Lower leg skin (tissue), 4 donors: ENCODE measurements at regions not wholly inside any gene's neighbourhood (a gene's known extent, or its start where the extent isn't known, plus 50 kb on each side); places are given as distances from the start of the nearest gene placed in this dataset.

ENCODE experiments used
- DNase-seq, 2 donors: peaks; one replicate each; pipeline ENCODE4 v3.0.0-alpha.2; 2019; ENCODE audit warnings: low spot score in 2 of 2
- H3K4me3 ChIP-seq: fragments of 200-600 bp; sonication (generic); 2 replicates; pipeline ENCODE4 v1.5.1; 2017; ENCODE audit warnings: mild to moderate bottlenecking, low read depth; ENCODE audit not compliant: poor library complexity, severe bottlenecking
- CTCF ChIP-seq, 3 donors: fragments of 450-650 bp; IDR thresholded peaks; one replicate each; pipeline ENCODE4 v1.5.1; 2016; ENCODE audit warnings: antibody characterized with exemption in 3 of 3, mild to moderate bottlenecking in 3 of 3, moderate library complexity in 2 of 3
- POLR2A ChIP-seq, 2 donors: fragments of 450-650 bp; IDR thresholded peaks; one replicate each; pipeline ENCODE4 v1.6.1; 2016 to 2017; ENCODE audit warnings: antibody characterized with exemption in 2 of 2, mild to moderate bottlenecking in 1 of 2, moderate library complexity in 1 of 2
- WGBS, 2 donors: methylation state at CpG; one replicate each; pipeline ENCODE4 v1.1.5; 2018; 5-methylcytosine and 5-hydroxymethylcytosine counted together
- intact Hi-C: fragments of 100-400 bp; cut with DNase I; formaldehyde crosslinking; loops from one replicate; pipeline ENCODE4 v1.15.0; 2023; ENCODE audit warnings: low total_unique reads

GRCh38 chr5:167573370-167574127 is 717.9 kb upstream of the WWC1 start:
- whole genome bisulfite sequencing, 2 donors, result 1 to 3% methylated on average over 23 of the region's 23 CpGs
- DNase-seq, result no peak
- H3K4me3 ChIP-seq, result no peak overlapping the region
- intact Hi-C loops, result no loop called here
- TF ChIP-seq POLR2A (IDR thresholded peaks at IDR 0.05) (no peak), CTCF (IDR thresholded peaks at IDR 0.05) (no peak)

- H3K4me3 ChIP-seq, result no peak overlapping the region
- TF ChIP-seq POLR2A (IDR thresholded peaks at IDR 0.05) (no peak), CTCF (IDR thresholded peaks at IDR 0.05) (no peak)
- no peak for DNase-seq
- intact Hi-C loops, result no loop called here
- 35 to 43% methylated on average over 7 of the region's 7 CpGs for WGBS, 2 donors
These were observed 717.0 kb upstream of the WWC1 start for GRCh38 chr5:167574464-167574863.

DNA sequence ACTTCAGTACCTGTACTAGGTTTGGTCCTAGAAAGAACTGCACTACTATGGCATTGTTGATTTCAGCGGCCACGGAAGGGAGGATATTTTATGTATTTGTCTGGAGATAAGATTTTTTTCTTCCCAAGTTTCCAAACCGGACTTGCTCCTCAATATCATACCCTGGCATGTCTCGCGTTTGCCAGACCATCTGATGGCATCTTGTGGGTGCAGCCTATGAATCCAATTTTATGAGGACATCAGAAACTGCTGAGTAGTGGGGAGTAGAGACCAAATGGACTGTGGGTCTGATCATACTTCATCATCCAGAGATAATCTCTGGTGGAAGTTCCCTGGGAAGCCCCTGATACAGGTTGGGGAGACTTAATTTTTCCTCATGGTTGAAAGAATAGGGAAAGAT is 716.1 kb upstream of the WWC1 start:
- no peak for TF ChIP-seq CTCF (IDR thresholded peaks at IDR 0.05)
- no peak for TF ChIP-seq POLR2A (IDR thresholded peaks at IDR 0.05)
- intact Hi-C loops, result no loop called here
- no peak overlapping the region for H3K4me3 ChIP-seq
- WGBS, 2 donors, result 77 to 90% methylated on average over 5 of the region's 5 CpGs
- DNase-seq, result no peak

GRCh38 chr5:167576126-167576525 is 715.3 kb upstream of the WWC1 start:
- WGBS, 2 donors, result 78 to 85% methylated on average over 2 of the region's 2 CpGs
- no peak for DNase-seq
- TF ChIP-seq CTCF (IDR thresholded peaks at IDR 0.05), result no peak
- H3K4me3 ChIP-seq, result no peak overlapping the region
- intact Hi-C loops, result no loop called here

DNA sequence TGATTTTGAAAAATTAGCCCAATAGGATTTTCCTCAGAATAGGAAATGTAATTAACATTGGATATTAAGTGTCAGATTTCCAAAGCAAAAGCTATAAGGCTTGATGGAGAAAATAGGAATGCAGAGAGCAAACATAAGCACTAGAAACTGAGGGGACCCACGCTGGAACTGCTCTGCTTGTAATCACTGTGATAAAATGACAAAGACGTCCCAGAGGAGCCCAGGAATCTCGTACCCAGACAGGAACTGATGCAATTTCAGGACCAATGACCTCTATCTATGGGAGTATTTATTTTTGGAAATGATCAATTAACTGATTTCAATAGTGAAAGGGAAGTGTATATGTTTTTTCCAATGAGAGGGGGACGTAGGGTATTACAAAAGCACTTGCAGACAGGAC is 714.5 kb upstream of the WWC1 start:
- TF ChIP-seq CTCF (IDR thresholded peaks at IDR 0.05), result no peak
- no peak for TF ChIP-seq POLR2A (IDR thresholded peaks at IDR 0.05)
- 55 to 72% methylated on average over 4 of the region's 4 CpGs for WGBS, 2 donors

GRCh38 chr5:167577616-167578015 is 713.8 kb upstream of the WWC1 start:
- no peak for TF ChIP-seq POLR2A (IDR thresholded peaks at IDR 0.05)
- TF ChIP-seq CTCF (IDR thresholded peaks at IDR 0.05), result no peak
- WGBS, 2 donors, result 91% methylated on average over 8 of the region's 8 CpGs
- intact Hi-C loops, result no loop called here

More for the DNA sequence above, 714.5 kb upstream of the WWC1 start:
- intact Hi-C loops, result no loop called here
- no peak overlapping the region for H3K4me3 ChIP-seq
- DNase-seq, result no peak

More at GRCh38 chr5:167577616-167578015, 713.8 kb upstream of the WWC1 start:
- H3K4me3 ChIP-seq, result no peak overlapping the region
- no peak for DNase-seq
